LNCaP clone FGC (cell line): ENCODE measurements at regions not wholly inside any gene's neighbourhood (a gene's known extent, or its start where the extent isn't known, plus 50 kb on each side); places are given as distances from the start of the nearest gene placed in this dataset.

ENCODE experiments used
- DNase-seq: peaks from one replicate; pipeline ENCODE4 v3.0.0-alpha.2; 2011; ENCODE audit warnings: low read depth
- H3K4me3 ChIP-seq: 2 replicates; pipeline ENCODE4 v1.5.1; 2011; ENCODE audit warnings: mild to moderate bottlenecking, low read depth, low read length, control low read depth
- TF ChIP-seq, protein P1 (sequence below): IDR thresholded peaks from 2 replicates; pipeline ENCODE4 v1.5.1; 2012; ENCODE audit warnings: mild to moderate bottlenecking; ENCODE audit not compliant: control insufficient read depth, insufficient read depth; ENCODE audit errors: extremely low read depth

GRCh38 chr14:48771717-48772116 lies 814.5 kb downstream of the RPS29 start:
- TF ChIP-seq, protein P1, sequence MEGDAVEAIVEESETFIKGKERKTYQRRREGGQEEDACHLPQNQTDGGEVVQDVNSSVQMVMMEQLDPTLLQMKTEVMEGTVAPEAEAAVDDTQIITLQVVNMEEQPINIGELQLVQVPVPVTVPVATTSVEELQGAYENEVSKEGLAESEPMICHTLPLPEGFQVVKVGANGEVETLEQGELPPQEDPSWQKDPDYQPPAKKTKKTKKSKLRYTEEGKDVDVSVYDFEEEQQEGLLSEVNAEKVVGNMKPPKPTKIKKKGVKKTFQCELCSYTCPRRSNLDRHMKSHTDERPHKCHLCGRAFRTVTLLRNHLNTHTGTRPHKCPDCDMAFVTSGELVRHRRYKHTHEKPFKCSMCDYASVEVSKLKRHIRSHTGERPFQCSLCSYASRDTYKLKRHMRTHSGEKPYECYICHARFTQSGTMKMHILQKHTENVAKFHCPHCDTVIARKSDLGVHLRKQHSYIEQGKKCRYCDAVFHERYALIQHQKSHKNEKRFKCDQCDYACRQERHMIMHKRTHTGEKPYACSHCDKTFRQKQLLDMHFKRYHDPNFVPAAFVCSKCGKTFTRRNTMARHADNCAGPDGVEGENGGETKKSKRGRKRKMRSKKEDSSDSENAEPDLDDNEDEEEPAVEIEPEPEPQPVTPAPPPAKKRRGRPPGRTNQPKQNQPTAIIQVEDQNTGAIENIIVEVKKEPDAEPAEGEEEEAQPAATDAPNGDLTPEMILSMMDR = no peak
- H3K4me3 ChIP-seq = no peak overlapping the region
- no peak for DNase-seq

DNA sequence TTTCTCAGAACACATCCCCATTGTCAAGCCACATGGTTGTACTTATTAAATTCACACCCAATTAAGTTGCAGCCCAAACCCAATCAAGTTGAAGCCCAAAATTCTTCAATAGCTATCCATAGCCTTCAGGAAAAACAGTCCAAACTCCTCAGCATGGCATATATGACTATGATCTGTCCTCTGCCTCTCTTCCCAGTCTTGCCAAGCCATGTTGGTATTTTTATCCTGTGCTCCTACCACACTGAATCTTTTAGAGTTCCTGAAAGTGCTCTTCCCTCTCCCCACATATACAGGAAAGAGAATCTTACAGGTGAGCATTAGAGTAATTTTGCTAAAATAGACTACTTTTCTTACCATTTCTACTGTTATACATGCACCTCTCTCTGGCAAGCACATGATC lies 834.9 kb downstream of the RPS29 start:
- DNase-seq = no peak
- no peak overlapping the region for H3K4me3 ChIP-seq

DNA sequence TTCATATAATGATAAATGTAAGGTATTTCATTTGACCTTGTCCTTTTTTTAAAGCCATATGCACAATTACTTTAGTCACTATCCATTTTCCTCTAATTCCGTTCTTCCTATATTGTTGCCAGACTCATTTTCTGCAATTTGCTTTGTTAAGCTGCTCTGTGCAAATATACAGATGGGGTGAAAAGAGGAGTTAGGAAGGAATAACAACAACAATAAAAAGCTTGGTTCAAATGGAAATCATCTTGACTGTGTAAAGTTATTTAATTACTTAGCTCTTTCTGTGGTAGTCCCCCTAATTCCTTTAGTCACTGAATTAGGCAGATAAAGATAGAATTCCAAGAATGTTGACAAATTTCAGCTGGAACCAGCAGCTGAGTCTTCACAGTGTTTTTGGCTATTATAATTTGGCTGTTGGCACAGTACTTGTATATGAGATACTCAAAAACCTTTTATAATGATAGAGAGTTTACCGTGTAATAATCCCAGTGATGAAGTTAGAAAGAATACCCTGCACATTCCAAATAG lies 838.0 kb downstream of the RPS29 start:
- DNase-seq = no peak
- TF ChIP-seq, protein P1 = no peak
- H3K4me3 ChIP-seq = no peak overlapping the region

More for the DNA sequence above, 834.9 kb downstream of the RPS29 start:
- TF ChIP-seq, protein P1 = no peak

GRCh38 chr14:48747561-48748089 lies 838.6 kb downstream of the RPS29 start:
- DNase-seq = no peak
- H3K4me3 ChIP-seq = no peak overlapping the region
- TF ChIP-seq, protein P1 = no peak

DNA sequence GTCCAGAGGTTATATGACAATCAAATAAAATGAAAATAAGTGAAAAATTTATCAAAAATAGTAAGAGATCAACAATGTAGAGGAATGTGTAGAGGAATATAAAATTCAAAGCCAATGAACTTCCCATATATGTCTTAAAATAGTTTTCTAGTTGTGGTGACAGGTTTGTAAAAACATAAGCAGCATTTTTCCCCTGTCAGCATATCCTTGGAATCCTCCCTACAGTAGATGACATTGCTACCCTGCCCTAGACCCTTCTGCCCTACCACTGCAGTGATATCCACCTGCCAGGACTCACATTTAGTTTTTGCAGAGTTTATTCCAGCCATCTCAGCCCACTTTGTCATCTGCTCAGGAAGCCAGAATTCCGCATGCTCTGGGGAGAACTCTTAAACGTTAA lies 842.0 kb downstream of the RPS29 start:
- TF ChIP-seq, protein P1 = no peak
- H3K4me3 ChIP-seq = no peak overlapping the region
- DNase-seq = no peak

DNA sequence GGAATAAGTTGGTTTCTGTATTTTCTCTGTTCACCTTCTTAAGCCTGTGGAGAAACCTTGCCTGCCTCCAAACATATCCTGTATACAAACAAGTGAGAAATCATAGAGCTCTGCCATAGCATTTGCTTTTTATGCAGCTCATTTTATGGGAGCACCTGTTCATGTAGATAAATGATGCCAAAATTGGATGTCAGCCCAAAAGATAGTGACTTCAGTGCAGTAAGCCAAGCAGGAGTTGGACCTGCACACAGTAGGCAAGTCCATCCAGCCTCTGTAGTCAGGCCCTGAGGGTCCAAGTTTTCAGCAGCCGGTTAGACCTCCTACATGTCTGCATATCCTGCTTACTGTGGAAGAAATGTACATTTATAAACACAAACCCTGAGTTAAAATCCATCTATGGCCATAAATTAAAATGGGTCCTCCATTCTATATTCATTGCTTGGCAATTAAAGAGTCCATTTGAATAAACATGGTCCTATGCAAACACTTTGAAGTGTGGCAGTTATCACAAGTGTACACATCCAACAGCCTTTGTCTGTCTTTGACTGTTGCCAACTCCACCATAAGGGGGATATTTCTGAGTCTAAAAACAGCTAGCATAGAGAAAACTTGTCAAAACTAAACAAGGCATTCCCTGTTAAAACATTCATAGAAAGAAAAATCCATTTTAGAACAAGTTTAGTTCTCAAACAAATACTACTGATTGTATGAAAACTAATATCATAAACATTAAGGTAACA lies 847.8 kb downstream of the RPS29 start:
- TF ChIP-seq, protein P1 = no peak
- DNase-seq = no peak

More for the DNA sequence above, 847.8 kb downstream of the RPS29 start:
- no peak overlapping the region for H3K4me3 ChIP-seq
